K562 (cell line): ENCODE measurements at regions not wholly inside any gene's neighbourhood (a gene's known extent, or its start where the extent isn't known, plus 50 kb on each side); places are given as distances from the start of the nearest gene placed in this dataset.
A peak's percentile ranks its signal among the peaks of the same experiment; 100 is the strongest.

Experiments used
- MYC ChIP-seq, 2 experiments: fragments of 250-450 bp in 1 of 2; sonication (Bioruptor Pico) in 1 of 2; IDR thresholded peaks; 2 replicates each; pipeline versions ENCODE4 v1.5.1 to v1.6.1; 2012 to 2021; ENCODE audit warnings: low read depth in 2 of 2, borderline replicate concordance in 1 of 2, improper control_type of control experiment in 1 of 2, low read length in 1 of 2, mild to moderate bottlenecking in 1 of 2, moderate library complexity in 1 of 2
- POLR2A ChIP-seq: fragments of 450-650 bp; conservative IDR thresholded peaks from 2 replicates; pipeline ENCODE4 v1.6.1; 2016
- SPI1 ChIP-seq: IDR thresholded peaks from 2 replicates; pipeline ENCODE4 v1.6.1; 2011; ENCODE audit warnings: low read depth, low read length, control low read depth, borderline replicate concordance
- TF ChIP-seq, protein P1 (sequence below), 3 experiments: IDR thresholded peaks in 2 of 3; conservative IDR thresholded peaks in 1 of 3; 2 replicates each; pipeline ENCODE4 v1.5.1; 2011 to 2012; ENCODE audit warnings: low read length in 3 of 3, mild to moderate bottlenecking in 3 of 3, control low read depth in 2 of 3, improper control_type of control experiment in 1 of 3, inconsistent platforms in 1 of 3, low read depth in 1 of 3, mixed read lengths in 1 of 3, moderate library complexity in 1 of 3; ENCODE audit not compliant: insufficient read depth in 2 of 3

DNA sequence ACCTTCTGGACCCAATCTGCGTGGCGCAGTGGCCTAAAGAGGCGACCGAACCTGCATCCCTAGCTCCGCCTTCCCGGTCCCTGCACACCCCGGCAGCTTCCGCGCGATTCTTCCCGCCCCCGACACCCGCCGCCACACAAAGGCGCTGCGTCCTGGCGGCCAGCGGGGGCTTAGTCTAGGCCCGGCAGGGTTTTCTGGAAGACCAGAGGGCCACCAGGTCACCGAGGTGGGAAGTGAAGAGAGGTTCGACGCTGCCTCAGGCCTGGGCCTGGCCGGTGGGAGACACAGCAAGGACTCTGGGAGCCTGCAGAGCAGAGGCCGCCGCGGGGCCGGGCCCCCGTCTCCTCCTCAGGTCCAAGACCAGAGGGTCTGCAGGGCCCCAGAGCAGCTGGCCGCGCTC lies 154.9 kb downstream of the OR2B2 start:
- TF ChIP-seq POLR2A, result peak; percentile 36; the same call in 1 of the 2 replicates
- TF ChIP-seq, protein P1, sequence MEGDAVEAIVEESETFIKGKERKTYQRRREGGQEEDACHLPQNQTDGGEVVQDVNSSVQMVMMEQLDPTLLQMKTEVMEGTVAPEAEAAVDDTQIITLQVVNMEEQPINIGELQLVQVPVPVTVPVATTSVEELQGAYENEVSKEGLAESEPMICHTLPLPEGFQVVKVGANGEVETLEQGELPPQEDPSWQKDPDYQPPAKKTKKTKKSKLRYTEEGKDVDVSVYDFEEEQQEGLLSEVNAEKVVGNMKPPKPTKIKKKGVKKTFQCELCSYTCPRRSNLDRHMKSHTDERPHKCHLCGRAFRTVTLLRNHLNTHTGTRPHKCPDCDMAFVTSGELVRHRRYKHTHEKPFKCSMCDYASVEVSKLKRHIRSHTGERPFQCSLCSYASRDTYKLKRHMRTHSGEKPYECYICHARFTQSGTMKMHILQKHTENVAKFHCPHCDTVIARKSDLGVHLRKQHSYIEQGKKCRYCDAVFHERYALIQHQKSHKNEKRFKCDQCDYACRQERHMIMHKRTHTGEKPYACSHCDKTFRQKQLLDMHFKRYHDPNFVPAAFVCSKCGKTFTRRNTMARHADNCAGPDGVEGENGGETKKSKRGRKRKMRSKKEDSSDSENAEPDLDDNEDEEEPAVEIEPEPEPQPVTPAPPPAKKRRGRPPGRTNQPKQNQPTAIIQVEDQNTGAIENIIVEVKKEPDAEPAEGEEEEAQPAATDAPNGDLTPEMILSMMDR (IDR thresholded peaks at IDR 0.05 in 2 of 3, conservative IDR thresholded peaks at IDR 0.05 in 1 of 3; ENCODE audit: insufficient read depth in 2 of 3, low read depth in 1 of 3, low read length in 3 of 3), result no peak
- TF ChIP-seq MYC (IDR thresholded peaks at IDR 0.05; ENCODE audit: low read depth, low read length), result no peak
- TF ChIP-seq MYC (CRISPR knock-in tag; IDR thresholded peaks at IDR 0.05; ENCODE audit: borderline replicate concordance, low read depth), result no peak
- TF ChIP-seq SPI1, result no peak
